ENCODE measurements at regions not wholly inside any gene's neighbourhood (a gene's known extent, or its start where the extent isn't known, plus 50 kb on each side); places are given as distances from the start of the nearest gene placed in this dataset.

- DNase-seq (ENCODE audit: low spot score), result no peak
These were observed 173.9 kb upstream of the FOXN2 start for GRCh38 chr2:48140586-48140985.

- DNase-seq (ENCODE audit: low spot score), result no peak
These were observed 169.7 kb upstream of the FOXN2 start for GRCh38 chr2:48144777-48145176.

GRCh38 chr2:48145845-48146452 is 168.5 kb upstream of the FOXN2 start:
- DNase-seq (ENCODE audit: low spot score), result no peak

GRCh38 chr2:48146552-48146951 is 167.9 kb upstream of the FOXN2 start:
- no peak for DNase-seq (ENCODE audit: low spot score)

- no peak for DNase-seq (ENCODE audit: low spot score)
These were observed 166.8 kb upstream of the FOXN2 start for GRCh38 chr2:48147719-48148118.

- DNase-seq (ENCODE audit: low spot score), result no peak
These were observed 165.5 kb upstream of the FOXN2 start for GRCh38 chr2:48148841-48149430.

GRCh38 chr2:48157150-48157549 is 157.3 kb upstream of the FOXN2 start:
- no peak for DNase-seq (ENCODE audit: low spot score)

- DNase-seq (ENCODE audit: low spot score), result no peak
These were observed 152.9 kb upstream of the FOXN2 start for GRCh38 chr2:48161628-48162027.

GRCh38 chr2:48162742-48163141 is 151.7 kb upstream of the FOXN2 start:
- no peak for DNase-seq (ENCODE audit: low spot score)

GRCh38 chr2:48165070-48165753 is 149.3 kb upstream of the FOXN2 start:
- DNase-seq (ENCODE audit: low spot score), result no peak

GRCh38 chr2:48169141-48169592 is 145.3 kb upstream of the FOXN2 start:
- DNase-seq (ENCODE audit: low spot score), result no peak

GRCh38 chr2:48170281-48170680 is 144.2 kb upstream of the FOXN2 start:
- DNase-seq (ENCODE audit: low spot score), result peak; percentile 47

GRCh38 chr2:48173141-48173540 is 141.3 kb upstream of the FOXN2 start:
- no peak for DNase-seq (ENCODE audit: low spot score)

- DNase-seq (ENCODE audit: low spot score), result no peak
These were observed 140.0 kb upstream of the FOXN2 start for GRCh38 chr2:48174503-48174902.

GRCh38 chr2:48175254-48175653 is 139.2 kb upstream of the FOXN2 start:
- peak; percentile 63 for DNase-seq (ENCODE audit: low spot score)

GRCh38 chr2:48175656-48176055 is 138.8 kb upstream of the FOXN2 start:
- no peak for DNase-seq (ENCODE audit: low spot score)

GRCh38 chr2:48176876-48177275 is 137.6 kb upstream of the FOXN2 start:
- DNase-seq (ENCODE audit: low spot score), result no peak

- DNase-seq (ENCODE audit: low spot score), result no peak
These were observed 135.9 kb upstream of the FOXN2 start for GRCh38 chr2:48178611-48179010.

GRCh38 chr2:48180557-48180956 is 133.9 kb upstream of the FOXN2 start:
- no peak for DNase-seq (ENCODE audit: low spot score)

GRCh38 chr2:48183276-48183675 is 131.2 kb upstream of the FOXN2 start:
- DNase-seq (ENCODE audit: low spot score), result no peak

- DNase-seq (ENCODE audit: low spot score), result no peak
These were observed 130.5 kb upstream of the FOXN2 start for GRCh38 chr2:48183991-48184390.

GRCh38 chr2:48187503-48187902 is 127.0 kb upstream of the FOXN2 start:
- DNase-seq (ENCODE audit: low spot score), result no peak

GRCh38 chr2:48189552-48190228 is 124.8 kb upstream of the FOXN2 start:
- no peak for DNase-seq (ENCODE audit: low spot score)
